Embryonic facial prominence (tissue), 1 donor: ENCODE measurements at regions not wholly inside any gene's neighbourhood (a gene's known extent, or its start where the extent isn't known, plus 50 kb on each side); places are given as distances from the start of the nearest gene placed in this dataset.

Source experiments
- DNase-seq: peaks from one replicate; pipeline ENCODE4 v3.0.0-alpha.2; 2016; ENCODE audit errors: extremely low spot score

DNA sequence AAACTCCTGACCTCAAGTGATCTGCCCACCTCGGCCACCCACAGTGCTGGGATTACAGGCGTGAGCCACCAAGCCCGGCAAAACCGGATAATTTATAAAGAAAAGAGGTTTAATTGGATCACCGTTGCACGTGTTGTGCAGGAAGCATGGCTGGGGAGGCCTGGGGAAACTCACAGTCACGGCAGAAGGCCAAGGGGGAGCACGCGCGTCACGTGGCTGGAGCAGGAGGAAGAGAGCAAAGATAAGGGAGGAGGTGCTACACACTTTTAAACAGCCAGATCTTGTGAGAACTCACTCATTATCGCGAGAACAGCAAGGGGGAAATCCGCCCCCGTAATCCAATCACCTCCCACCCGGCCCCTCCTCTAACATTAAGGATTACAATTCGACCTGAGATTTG, 177.9 kb upstream of the TENM3 start:
- DNase-seq = no peak

DNA sequence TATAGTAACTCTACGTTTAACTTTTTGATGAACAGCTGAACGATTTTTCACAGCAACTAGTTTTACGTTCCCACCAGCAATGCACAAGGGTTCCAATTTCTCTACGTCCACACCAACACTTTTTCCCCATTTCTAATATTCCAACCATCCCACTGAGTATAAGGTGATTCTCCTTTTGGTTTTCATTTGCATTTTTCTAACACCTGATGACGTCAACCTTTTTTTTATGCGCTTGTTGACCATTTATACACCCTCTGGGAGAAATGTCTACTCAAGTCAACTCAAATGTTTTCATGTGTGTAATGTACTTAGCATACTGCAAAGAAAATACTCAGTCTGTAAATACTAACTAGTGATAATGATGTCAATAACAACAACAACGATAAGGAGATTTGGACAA, 177.2 kb upstream of the TENM3 start:
- no peak for DNase-seq

DNA sequence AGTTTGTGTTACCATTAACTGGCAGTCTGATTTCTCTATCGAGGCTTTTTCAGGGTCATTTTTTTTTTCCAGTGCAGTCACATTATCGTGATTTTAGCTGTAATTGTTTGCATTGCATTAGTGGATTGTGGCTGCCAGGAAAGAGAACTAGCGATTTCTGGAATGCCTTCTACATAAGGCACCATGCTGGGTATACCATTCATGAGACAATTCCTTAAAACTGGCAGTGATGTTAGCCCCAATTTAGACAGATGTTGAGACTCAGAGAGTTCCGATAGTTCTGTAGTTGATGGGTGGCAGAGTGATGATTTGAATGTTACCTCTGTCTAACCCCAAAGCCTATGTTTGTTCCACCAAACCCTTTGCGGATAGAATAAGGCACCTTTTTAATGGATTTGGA, 175.4 kb upstream of the TENM3 start:
- DNase-seq = no peak

DNA sequence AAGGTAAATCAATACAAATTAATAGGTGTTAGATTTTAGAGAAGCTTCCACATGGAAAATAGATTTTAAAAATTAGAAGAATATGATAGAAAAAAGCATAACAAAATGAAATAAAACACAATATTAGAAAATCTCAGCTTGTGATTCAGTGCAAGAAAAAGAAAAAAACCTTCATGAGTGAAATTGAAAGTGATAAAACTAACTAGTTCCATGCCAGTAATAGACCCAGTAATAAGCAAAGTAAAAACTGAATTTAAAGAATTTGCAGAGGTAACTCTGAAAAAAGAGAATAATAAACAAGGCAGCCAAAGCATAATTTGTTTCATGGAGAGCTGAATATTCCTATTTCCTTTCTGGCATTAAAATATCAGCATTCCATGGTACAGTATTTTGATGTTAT, 174.3 kb upstream of the TENM3 start:
- DNase-seq = no peak

DNA sequence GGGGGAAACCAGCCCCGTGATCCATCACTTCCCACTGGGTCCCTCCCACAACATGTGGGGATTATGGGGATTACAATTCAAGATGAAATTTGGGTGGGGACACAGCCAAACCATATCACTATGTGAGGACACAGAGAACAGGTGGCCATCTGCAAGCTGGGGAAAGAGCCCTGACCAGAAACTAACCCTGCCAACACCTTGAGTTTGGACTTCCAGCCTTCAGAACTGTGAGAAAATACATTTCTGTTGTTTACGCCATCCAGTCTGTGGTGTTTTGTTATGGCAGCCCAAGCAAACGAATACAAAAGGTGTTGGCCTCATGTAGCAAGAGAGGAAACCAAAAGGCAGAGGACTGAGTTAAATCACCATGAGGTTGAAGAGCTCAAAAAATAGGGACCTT, 169.9 kb upstream of the TENM3 start:
- no peak for DNase-seq

DNA sequence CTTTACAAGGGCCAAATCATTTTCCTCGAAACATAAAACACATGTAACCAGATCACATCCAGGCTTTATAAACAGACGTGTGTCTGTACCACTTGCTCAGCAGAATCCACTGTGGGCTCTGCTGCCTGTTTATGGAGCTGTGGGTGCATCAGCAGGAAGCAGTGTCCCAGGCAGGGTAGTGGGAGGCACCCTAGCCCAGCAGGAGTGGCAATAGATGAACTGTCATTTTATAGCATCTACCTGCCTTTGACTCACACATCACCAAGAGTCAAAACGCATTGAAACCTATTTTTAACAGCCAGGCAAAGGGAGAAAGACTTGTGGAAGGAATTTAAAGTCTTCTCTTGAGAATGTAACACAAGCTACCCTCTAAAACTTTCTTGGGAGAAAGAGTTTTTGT, 169.1 kb upstream of the TENM3 start:
- no peak for DNase-seq

DNA sequence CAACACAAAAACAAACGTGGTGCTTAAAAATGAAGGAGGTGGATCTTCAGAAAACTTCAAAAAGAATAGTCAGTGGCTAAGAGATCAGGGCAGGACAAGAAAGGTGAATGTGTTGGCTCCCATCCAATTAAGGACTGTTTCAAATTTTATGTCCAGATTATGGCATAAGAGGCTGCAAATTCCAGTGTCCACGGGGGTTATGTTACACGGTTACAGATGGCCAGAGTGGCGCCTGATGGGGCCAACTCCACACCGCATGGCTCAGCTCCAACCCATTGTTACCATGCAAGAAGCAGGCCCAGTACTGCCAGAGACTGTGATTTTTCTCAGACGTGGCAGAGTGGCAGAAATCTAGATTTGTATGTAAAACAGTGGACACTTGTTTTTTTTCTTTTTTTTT, 168.4 kb upstream of the TENM3 start:
- no peak for DNase-seq

DNA sequence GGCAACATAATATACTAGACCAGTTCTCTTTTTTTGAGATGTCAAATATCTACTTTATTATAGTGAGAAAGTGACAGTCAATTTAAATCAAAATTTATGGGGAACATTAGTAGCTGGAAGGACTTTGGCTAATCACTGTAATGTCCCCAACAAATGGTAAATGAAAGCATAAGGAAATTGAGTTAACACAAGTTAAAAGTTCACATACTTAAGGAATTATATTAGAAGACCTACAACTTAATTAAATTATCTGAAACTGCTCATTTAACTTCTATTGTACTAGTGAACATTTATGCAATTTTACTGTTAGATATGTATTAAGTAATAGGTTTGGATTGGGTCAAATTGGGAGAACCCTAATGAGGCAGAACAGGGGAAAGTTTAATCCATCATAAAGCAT, 160.3 kb upstream of the TENM3 start:
- no peak for DNase-seq

DNA sequence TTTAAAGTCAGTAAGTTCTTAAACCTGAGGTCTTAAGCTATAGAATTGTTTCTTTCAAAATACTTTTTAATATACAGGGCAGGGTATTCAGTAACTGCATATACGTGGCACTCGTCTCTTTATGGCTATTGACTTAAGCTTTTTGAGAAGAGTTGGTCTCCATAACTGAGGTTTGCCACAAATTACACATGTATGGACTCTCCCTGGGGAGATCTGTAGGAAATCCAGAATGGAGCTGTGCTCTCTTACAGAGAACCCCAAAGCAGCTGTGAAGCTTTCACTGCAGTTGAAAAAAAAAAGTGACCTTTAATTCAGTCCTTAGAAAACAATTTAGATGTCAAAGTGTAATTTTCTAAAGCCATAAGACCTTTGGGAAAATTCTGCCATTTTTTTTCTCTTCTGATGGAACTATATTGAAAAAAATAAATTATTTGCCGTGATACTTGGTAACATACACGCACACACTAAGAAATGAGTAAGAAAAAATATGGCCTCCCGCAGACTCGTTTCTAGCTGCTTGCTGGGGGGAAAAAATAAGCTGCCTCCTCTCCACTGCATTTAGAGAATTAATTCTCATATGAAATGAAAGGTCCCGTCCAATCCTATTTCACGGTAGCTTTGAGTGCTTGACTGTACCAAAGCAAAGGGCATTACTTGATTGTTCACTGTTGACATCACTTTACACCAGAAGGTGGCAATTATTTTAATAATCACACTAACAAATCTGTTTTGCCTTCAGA, 159.4 kb upstream of the TENM3 start:
- no peak for DNase-seq

DNA sequence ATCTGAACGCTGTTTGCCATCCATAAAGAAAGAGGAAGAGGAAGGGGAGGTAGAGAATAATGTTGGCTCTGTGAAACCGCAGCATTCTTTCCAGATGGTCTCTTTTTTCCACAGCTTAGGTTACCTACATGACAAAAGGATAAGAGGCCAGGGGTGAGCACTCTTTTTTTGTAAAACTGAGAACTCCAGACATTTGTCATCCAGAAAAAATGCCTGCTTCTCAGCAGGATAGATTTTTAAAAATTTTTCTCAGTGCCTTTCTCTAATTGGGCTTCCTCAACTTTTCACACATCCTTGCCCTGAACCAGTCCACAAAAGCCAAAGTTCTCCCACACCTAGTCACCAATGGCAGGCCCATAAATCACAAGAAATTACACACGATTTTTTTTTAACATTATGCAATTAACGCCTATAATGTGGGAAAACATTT, 158.1 kb upstream of the TENM3 start:
- DNase-seq = no peak

DNA sequence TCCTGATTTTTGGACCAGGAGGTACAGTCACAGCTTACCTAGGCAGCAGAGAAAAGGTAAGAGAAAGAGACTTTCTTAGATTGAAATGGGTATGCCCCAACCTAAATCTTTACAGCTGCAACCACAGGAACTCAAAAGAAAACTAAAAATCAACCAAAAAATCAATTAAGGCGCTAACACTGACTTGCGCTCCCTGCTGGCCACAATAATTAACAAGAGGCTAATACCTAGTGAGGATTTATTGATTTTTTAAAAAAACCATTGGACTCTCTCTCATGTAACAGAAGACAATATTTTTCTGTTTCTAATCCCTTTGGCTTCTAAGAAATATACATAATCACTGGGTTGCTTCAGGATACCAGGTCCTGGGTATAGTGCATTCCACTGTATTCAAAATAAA, 153.9 kb upstream of the TENM3 start:
- DNase-seq = no peak

DNA sequence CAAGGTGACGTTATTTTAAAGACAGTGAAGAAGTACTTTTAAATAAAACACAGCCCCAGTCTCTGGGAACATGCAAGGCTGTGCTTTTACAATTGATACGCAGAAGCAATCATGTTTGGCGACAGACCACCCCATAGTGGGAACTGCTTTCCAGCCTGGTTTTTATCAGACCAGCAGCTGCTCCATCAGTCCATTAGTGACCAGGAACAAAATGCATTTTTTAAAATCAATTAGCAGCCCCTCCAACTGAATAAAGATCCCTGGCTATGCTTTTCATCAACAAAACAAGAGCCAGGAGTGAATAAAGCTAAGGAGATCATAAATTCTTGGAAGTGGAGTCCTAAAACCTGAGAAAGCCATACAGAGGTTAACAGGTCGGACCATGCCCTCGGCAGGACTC, 153.0 kb upstream of the TENM3 start:
- DNase-seq = no peak

DNA sequence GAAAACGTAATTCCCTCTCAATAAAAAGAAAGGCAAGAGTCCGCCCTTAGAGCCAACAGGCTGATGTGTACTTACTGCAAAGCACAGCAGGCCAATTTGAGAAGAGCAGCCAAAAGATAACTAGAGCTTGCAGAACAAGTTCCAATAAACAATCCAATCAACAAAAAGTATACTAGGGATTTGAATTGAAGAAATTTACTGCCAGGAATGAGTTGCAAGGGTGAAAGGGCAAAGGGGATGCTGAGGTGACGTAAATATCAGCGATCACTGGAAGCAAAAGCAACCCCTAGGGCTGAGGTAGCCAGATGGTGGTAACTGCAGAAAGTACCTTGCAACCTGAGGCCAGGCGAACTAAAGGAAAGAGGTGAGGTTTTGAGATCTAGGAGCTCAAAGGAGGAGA, 152.1 kb upstream of the TENM3 start:
- DNase-seq = no peak

DNA sequence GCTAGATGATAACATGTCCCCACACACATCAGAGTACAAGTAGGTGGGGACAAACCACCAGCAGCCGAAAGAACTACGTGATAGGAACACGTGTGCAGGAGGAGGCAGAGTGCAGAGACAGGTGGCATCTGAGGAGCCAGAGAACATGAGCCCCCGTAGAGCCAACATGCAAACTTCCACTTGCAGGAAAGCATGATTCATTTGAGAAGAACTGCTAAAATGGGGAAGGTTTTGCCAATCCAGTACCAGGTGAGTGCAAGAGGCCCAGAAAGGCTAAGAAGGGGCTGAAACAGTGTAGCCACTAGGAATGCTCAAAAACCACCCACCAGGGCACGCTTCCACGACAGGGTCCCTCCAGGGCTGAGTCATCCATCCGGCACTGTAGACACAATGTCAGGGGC, 149.8 kb upstream of the TENM3 start:
- DNase-seq = no peak

DNA sequence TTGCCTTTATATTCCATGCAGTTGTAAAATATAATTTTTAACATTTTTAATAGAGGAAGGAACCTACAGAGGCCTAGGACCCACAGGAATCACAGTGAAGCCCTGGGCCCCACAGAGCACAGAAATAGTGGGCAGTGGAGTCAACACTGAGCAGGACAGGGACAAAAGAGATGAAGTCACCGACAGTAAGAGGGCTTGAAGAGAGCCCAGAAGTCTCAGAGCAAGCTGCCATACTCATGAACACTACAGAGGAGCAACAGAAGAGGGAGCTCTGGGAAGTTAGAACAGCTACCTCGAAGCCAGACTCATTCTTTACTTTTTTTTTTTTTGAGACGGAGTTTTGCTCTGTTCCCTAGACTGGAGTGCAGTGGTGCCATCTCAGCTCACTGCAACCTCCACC, 149.3 kb upstream of the TENM3 start:
- no peak for DNase-seq

DNA sequence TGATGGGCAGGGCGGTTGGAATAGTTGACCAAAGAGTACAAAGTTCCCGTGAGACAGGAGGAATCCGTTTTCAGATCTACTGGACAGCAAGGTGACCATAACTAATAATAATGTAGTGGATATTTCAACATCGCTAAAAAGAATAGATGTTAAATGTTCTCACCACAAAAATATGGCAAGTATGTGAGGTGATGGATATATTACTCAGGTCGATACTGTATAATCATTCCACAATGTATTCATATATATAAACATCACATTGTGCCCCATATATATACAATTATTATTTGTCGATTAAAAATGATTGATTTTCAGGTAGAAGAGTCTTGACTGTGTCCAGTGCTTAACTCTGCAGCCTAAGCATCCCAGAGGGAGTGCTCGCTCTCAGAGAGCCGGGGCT, 141.6 kb upstream of the TENM3 start:
- DNase-seq = no peak

DNA sequence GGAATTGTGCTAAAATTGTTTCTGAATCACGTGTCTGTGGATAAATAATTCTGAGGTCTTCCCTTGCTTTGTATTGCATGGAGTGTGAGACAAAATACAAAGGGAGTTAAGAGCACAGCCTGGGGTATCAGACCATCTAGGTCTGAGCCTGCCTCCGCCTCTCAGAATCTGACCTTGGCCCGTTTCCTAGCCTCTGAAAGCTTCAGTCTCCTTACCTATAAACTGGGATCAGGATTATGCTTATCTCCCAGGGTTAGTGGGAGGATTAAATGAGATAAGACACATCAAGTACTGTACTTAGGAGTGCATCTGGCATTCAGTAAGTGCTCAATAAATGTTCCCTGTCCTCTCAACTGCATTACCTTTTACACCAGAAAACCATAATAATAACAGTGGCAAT, 140.6 kb upstream of the TENM3 start:
- DNase-seq = no peak

DNA sequence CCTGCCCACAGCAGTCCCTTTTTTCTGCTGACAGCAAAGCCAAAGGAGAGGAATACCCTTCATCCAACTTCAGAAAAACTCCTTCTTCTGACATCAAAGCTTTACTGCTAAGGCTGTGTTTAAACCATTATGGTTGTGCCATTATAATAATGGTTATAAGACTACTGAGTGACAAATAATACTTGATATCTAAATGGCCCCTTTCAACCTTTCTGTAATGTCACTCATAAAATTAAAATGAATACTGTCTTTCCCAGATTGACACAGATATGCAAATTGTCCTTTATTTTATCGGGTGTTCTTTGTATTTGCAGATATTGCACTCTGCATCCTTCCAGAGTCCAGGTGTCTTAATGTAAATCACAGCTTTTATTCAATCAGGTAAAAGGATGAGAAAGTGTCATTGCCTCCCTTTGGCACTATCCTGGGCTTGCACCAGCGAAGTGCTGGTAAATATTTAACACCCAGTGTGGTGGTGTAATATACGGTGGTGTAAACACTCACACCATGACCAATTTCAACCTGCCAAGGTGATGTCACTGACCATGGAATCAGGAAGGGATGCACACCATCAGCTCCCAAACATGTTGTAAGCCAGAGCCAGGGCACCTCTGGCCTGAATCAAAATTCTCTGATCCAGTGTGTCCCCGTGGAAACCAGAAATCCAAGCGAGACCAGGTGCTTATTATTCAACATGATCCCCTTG, 139.4 kb upstream of the TENM3 start:
- no peak for DNase-seq

DNA sequence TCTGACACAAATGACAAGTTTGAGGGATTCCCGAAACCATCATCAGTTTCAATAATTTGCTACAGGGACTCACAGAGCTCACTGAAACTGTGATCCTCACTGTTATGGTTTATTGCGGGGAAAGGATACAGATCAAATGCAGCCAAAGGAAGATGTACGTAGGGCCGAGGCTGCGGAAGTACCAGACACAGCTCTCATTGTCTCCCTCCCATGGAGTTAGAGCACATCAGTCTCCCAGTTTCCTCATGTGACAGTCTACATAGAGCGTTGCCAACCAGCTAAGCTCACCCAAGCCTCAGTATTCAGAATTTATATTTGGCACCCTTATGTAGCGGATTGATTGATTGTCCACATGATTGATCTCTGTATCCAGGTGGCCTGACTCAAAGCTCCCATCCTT, 137.8 kb upstream of the TENM3 start:
- DNase-seq = no peak

DNA sequence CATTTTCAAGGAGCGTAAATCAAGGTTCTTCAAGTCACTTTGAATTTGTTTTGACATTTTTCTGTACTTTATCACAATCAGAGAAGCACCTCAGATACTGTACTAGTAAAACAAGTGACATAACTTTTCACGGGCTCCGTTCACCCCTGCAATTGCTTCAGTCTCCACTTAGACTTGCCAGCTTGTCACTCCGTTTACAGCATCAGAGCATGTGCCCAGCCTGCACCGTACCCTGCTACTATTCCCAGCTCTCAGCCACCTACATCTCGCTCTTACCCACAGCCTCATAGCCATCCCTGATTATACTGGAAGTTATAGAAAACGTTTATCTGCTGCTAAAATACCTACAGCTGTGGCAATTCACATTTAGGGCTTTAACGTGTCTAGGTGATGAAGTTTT, 135.3 kb upstream of the TENM3 start:
- DNase-seq = no peak

DNA sequence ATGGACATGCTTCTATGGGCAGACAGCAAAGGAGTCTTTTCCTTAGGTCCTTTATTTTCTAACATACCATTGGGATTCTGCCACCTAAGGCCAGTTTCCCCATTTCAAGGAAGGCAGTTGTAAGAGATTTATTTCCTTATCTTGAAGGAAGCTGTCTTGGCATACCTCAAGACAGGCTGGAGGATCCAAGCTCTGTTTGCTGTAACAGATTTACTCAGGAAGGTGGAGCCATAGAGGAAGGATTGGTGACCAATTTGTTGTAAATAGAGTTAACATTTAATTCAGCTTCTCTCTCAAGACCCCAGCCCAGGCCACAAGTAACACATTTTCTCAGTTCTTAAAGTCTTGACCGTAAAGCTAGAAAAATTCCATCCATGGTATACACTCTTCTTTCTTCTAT, 131.6 kb upstream of the TENM3 start:
- no peak for DNase-seq

DNA sequence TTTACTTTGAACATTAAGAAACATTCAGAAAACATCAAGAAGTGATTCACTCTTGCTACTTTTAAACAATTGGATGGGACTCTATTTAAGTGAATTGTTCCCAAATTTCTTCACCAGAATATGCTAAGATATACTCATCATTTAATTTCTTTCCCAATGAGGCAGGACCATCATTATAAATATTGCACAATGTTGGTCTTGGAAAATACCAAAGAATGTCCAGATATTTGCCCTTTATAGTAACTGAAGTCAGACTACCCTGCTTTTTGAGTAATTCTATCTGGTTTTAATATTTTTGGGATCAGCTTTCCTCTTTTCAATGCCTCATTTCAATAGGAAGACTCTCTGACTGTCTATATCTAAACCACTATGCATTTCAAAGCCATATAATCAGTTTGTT, 129.4 kb upstream of the TENM3 start:
- DNase-seq = no peak

DNA sequence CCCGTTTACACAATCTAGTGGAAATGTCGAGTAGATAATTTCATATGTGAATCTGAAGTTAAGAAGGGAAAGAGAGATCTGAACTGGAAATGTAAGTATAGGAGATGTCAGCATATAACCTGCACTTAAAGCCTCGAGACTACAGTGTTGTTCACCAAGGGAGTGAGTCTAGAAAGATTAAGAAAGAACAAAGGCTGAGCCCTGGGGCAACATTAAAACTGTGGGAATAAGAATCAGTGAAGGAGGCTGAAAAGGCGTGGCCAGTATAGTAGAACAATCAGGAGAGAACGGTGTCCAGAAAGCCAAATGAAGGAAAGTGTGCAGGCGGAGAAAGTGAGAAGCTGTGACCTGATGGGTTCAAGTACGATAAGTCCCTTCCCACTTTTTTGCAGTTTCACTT, 118.8 kb upstream of the TENM3 start:
- no peak for DNase-seq

DNA sequence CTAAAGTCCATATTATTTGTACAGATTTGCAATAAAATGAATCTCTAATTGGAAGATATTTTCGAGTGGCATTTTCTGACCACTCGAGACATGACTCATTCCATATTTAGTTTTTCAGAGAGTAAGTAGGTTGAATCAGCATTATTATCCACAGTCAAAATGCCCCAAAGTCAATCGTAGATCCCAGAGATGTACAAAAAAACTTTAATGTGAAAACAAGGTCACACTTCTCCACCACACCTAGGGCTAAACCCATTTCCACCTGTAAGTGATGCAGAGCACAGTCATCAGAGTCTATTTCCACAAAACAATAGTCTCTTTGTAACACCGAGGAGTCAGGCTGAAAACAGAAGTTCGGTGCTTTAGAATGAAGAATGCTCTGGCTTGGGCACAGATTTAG, 117.1 kb upstream of the TENM3 start:
- DNase-seq = no peak
